ENCODE measurements at regions not wholly inside any gene's neighbourhood (a gene's known extent, or its start where the extent isn't known, plus 50 kb on each side); places are given as distances from the start of the nearest gene placed in this dataset.
A peak's percentile ranks its signal among the peaks of the same experiment; 100 is the strongest.

DNA sequence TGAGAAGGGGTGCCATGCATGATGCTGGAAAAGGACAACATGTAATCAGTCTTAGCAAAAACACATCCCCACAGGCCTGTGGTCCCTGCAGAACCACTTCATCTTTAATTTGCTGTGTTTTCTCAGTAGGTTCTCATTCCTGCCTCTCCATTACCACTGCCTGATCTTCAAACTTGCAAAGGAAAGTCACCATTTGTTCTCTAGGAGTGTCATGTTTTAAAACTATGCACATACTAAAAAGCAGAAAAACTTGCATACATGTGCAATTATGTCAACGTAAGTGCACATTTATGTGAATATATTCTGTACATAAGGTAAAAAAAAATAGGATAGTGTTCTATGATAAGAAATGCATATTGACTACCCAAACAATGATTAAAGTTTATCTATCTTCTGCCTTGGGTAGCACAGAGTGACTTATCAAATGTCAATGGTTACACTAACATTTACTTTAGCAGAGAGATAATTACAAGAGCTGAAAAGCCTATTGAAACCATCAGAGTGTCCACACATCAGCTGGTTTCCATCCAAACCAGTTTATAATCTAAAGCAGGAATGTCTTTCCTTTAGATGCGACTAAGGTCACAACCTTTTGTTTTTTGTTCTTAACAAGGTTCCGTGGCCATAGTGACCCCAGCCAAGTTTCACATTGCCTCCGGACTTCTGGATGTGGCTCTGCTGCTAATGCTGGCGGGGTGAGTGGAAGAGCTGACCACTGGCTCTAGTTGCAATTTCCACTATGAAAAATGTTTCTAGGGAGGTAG is 58.7 kb upstream of the RMDN2 start:
- TF ChIP-seq, protein P1, sequence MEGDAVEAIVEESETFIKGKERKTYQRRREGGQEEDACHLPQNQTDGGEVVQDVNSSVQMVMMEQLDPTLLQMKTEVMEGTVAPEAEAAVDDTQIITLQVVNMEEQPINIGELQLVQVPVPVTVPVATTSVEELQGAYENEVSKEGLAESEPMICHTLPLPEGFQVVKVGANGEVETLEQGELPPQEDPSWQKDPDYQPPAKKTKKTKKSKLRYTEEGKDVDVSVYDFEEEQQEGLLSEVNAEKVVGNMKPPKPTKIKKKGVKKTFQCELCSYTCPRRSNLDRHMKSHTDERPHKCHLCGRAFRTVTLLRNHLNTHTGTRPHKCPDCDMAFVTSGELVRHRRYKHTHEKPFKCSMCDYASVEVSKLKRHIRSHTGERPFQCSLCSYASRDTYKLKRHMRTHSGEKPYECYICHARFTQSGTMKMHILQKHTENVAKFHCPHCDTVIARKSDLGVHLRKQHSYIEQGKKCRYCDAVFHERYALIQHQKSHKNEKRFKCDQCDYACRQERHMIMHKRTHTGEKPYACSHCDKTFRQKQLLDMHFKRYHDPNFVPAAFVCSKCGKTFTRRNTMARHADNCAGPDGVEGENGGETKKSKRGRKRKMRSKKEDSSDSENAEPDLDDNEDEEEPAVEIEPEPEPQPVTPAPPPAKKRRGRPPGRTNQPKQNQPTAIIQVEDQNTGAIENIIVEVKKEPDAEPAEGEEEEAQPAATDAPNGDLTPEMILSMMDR (conservative IDR thresholded peaks at IDR 0.05; ENCODE audit: low read depth) = no peak
- no peak for DNase-seq (ENCODE audit: low spot score)
- ChIA-PET CTCF (interaction anchor here (0.5 to 0.6 kb wide), 2 partner anchors 11 to 136 kb away, joined by 3 read pairs; no protein-coding TSS in a partner anchor), POLR2A (ENCODE audit: low non-redundant PET) (no interaction called here)
- no peak overlapping the region for H3K27ac ChIP-seq

DNA sequence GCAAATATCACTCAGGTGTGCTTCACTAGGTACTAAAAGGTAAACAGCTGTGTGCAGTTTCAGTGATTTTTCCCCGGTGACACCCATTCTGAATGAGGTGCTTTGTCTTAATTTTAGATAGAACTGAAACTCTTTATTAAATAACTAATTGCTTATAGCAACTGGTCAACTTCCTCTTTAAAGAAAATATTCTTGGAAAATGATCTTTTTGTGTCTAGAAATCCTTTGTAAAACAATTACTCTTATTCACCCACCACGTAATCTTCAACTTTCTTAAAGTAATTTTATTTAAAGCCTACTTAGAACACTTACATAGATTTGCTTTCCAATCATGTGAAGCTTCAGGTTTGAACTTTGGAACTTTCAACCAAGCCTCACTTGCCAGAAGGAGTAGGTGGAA is 57.9 kb upstream of the RMDN2 start:
- no peak overlapping the region for H3K27ac ChIP-seq
- no peak for DNase-seq (ENCODE audit: low spot score)
- POLR2A ChIA-PET (ENCODE audit: low non-redundant PET) = no interaction called here
- CTCF ChIA-PET = no interaction called here
- TF ChIP-seq, protein P1 (conservative IDR thresholded peaks at IDR 0.05; ENCODE audit: low read depth) = no peak

GRCh38 chr2:37868866-37869265 is 56.2 kb upstream of the RMDN2 start:
- DNase-seq (ENCODE audit: low spot score) = no peak
- TF ChIP-seq, protein P1 (conservative IDR thresholded peaks at IDR 0.05; ENCODE audit: low read depth) = no peak
- POLR2A ChIA-PET (ENCODE audit: low non-redundant PET) = no interaction called here
- no peak overlapping the region for H3K27ac ChIP-seq
- CTCF ChIA-PET = no interaction called here

DNA sequence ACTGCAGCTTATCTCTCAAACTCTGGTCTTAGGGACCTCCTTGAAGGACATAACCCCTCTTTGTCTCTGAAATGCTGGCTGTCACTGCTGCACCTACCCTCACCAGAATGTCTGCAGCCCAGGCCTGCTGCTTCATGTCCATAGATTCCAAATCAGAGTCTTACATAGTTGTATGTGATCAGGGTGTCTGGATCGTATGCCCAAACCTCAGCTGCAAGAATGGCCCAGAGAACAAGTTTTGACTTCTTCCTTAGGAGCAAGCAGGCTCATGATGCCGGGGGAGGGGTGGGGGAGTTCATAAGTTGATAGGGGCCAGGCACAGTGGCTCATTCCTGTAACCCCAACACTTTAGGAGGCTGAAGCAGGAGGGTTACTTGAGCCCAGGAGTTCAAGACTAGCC is 55.8 kb upstream of the RMDN2 start:
- DNase-seq (ENCODE audit: low spot score) = no peak
- TF ChIP-seq, protein P1 (conservative IDR thresholded peaks at IDR 0.05; ENCODE audit: low read depth) = no peak
- CTCF ChIA-PET = no interaction called here
- H3K27ac ChIP-seq = peak overlapping the region; percentile 29; the same call in 1 of the 2 replicates
- POLR2A ChIA-PET (ENCODE audit: low non-redundant PET) = no interaction called here

DNA sequence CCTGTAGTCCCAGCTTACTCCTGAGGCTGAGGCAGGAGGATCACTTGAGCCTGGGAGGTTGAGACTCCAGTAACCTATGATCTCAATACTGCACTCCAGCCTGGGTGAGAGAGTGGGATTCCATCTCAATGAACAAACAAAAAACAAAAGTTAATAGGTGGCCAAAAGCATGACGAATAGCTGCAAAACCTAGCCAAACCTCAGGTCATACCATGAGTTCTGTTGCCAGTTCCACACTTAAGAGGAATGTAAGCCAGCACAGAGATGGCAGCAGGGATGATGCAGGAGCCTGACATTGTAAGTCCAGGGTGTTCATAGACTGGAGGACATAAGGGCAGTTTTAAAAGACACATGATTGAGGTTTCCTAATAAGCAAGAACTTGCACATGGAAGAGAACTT is 55.3 kb upstream of the RMDN2 start:
- CTCF ChIA-PET = no interaction called here
- POLR2A ChIA-PET (ENCODE audit: low non-redundant PET) = no interaction called here
- peak overlapping the region; percentile 29; the same call in 1 of the 2 replicates for H3K27ac ChIP-seq
- DNase-seq (ENCODE audit: low spot score) = no peak
- TF ChIP-seq, protein P1 (conservative IDR thresholded peaks at IDR 0.05; ENCODE audit: low read depth) = no peak

DNA sequence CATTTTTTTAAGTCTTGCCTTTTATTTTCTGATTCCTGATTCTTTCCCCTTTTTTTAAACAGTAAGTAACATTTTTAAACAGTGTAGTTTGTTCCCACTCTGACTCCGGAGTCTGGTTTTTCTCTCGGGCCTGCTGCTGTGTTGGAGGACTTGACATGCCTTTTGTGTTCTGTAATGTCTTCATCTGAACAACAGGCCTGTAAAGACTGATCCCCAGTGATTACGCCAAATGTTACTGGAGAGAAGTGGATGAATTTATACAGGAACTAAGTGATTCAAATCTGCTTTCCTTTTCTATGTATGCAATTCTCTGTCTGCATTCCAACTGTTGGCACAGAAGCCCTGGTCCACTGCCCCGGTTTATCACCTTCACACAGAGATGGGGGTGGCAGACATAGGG is 54.3 kb upstream of the RMDN2 start:
- peak overlapping the region; percentile 76 for H3K27ac ChIP-seq
- POLR2A ChIA-PET (ENCODE audit: low non-redundant PET) = no interaction called here
- CTCF ChIA-PET = no interaction called here
- no peak for DNase-seq (ENCODE audit: low spot score)
- TF ChIP-seq, protein P1 (conservative IDR thresholded peaks at IDR 0.05; ENCODE audit: low read depth) = no peak
